ENCODE measurements at regions not wholly inside any gene's neighbourhood (a gene's known extent, or its start where the extent isn't known, plus 50 kb on each side); places are given as distances from the start of the nearest gene placed in this dataset.
"Not testable (repeated sequence)": the region's sequence is repeated elsewhere in the genome, so short reads cannot be mapped to it uniquely, and the experiment has no call there.

DNA sequence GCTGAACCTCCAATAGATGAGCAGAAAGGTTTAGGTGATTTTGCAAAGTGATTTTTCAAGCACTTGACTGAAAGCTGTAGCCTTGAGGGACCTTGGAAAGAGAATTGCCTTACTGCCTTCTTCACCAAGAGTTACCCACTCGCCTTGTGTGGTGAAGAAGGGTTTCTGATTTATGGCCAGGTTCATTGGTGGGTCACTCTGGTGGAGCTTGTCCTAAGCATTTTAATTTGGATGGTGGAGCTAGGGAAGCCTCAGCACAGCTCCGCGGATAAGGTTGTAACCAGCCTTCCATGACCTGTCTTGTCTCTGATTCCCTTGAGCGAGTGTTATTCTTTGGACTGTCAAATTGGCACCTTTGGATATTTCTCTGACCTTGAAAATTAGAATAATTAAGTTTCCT is 226.4 kb downstream of the FAT3 start:
- Mint-ChIP-seq H3K9me3 (peaks cover 6% of the 10 kb centered on the region), H3K27me3 (no peaks in the 10 kb centered on the region), H3K36me3 (ENCODE audit: insufficient read depth) (no peaks in the 10 kb centered on the region), H3K4me1 (no peaks in the 10 kb centered on the region), H3K27ac (ENCODE audit: low read depth) (no peak overlapping the region), H3K4me3 (no peak overlapping the region)
- ATAC-seq (replicated peaks; ENCODE audit: extremely low read depth, poor library complexity, severe bottlenecking) (no peak), DNase-seq (ENCODE audit: low spot score in 2 of 2) (no peak)

- DNase-seq (ENCODE audit: low spot score in 2 of 2) (no peak), ATAC-seq (replicated peaks; ENCODE audit: extremely low read depth, poor library complexity, severe bottlenecking) (no peak)
- Mint-ChIP-seq H3K9me3 (peaks cover 6% of the 10 kb centered on the region), H3K4me1 (no peaks in the 10 kb centered on the region), H3K27me3 (no peaks in the 10 kb centered on the region), H3K27ac (ENCODE audit: low read depth) (no peak overlapping the region), H3K36me3 (ENCODE audit: insufficient read depth) (no peaks in the 10 kb centered on the region), H3K4me3 (no peak overlapping the region)
These were observed 228.4 kb downstream of the FAT3 start for GRCh38 chr11:92453055-92453454.

DNA sequence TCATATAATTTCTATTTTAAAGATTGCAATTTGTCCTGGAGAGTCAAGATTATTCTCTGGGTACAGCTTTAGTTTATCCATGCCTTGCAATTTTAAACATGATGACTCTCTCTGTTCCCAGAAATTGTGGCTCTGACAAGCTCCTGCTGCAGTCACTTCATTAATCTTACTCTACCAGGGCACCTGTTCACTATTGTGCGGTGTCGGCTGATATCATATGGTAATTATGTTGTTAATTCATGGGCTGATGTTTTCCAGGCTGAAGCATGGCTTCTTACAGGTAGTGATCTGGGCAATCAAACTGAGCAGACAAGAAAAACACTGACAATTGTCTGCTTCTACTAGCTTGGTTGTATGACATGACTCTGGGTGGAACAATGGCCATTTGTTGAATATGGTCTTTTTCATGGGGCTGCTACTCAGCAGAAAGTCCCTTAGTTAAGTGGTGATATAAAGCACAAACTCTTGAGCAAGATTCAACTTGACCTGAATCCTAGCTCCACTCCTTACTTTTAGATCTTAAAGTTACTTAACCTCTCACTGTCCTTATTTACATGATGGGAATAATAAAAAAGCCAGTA is 230.7 kb downstream of the FAT3 start:
- Mint-ChIP-seq H3K9me3 (peaks cover 12% of the 10 kb centered on the region), H3K4me1 (no peaks in the 10 kb centered on the region), H3K4me3 (no peak overlapping the region), H3K36me3 (ENCODE audit: insufficient read depth) (no peaks in the 10 kb centered on the region), H3K27ac (ENCODE audit: low read depth) (no peak overlapping the region), H3K27me3 (no peaks in the 10 kb centered on the region)
- ATAC-seq (replicated peaks; ENCODE audit: extremely low read depth, poor library complexity, severe bottlenecking) (no peak), DNase-seq (ENCODE audit: low spot score in 2 of 2) (no peak)

GRCh38 chr11:92457250-92457649 is 232.6 kb downstream of the FAT3 start:
- no peak for DNase-seq (ENCODE audit: low spot score in 2 of 2)
- Mint-ChIP-seq H3K36me3 (ENCODE audit: insufficient read depth) (no peaks in the 10 kb centered on the region), H3K4me1 (no peaks in the 10 kb centered on the region), H3K27me3 (no peaks in the 10 kb centered on the region), H3K27ac (ENCODE audit: low read depth) (no peak overlapping the region), H3K9me3 (peaks cover 8% of the 10 kb centered on the region), H3K4me3 (no peak overlapping the region)
- ATAC-seq (replicated peaks; ENCODE audit: extremely low read depth, poor library complexity, severe bottlenecking): no peak

GRCh38 chr11:92458486-92458885 is 233.9 kb downstream of the FAT3 start:
- Mint-ChIP-seq H3K4me3 (no peak overlapping the region), H3K9me3 (peaks cover 6% of the 10 kb centered on the region), H3K27me3 (no peaks in the 10 kb centered on the region), H3K4me1 (no peaks in the 10 kb centered on the region), H3K27ac (ENCODE audit: low read depth) (no peak overlapping the region), H3K36me3 (ENCODE audit: insufficient read depth) (no peaks in the 10 kb centered on the region)
- no peak for ATAC-seq (replicated peaks; ENCODE audit: extremely low read depth, poor library complexity, severe bottlenecking)
- no peak for DNase-seq (ENCODE audit: low spot score in 2 of 2)

DNA sequence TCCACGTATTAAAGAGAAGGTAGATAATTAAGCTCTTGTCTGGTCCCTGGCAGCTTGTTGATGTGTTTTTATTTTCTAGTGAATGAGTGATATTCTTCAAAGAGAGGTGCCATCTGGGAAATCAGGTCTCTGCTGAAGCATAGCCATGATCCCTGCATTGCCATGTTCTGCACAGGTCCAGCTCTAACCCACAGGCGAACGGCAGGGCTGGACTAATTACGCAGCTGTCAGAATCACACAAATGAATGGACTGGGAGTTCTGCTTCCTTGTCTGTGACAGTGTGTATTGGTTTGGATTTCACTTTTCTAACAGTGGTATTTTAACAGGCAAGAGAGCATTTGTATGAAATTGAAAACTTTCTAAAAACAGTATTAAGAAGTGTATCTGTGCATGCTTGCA is 235.6 kb downstream of the FAT3 start:
- Mint-ChIP-seq H3K27ac (ENCODE audit: low read depth) (no peak overlapping the region), H3K36me3 (ENCODE audit: insufficient read depth) (no peaks in the 10 kb centered on the region)
- ATAC-seq (replicated peaks; ENCODE audit: extremely low read depth, poor library complexity, severe bottlenecking): no peak

DNA sequence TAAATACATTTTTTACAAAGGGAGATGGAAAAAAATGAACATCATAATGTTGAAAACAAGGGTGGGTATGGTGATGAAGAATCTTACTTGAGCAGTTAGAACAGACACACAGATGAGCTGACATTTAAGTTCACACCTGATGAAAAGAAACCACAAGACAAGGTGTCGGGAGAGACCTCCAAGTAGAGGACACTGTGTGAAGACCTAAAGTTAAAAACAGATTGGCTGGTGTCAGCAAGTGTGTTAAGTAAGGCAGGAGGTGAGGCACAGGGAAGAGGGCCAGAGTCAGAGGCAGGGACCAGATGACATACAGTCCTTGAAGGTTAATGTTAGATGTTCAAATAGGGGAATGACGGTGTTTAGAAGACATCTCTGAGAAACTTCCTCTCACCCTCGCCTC is 236.8 kb downstream of the FAT3 start:
- Mint-ChIP-seq H3K4me3 (no peak overlapping the region), H3K27ac (ENCODE audit: low read depth) (no peak overlapping the region), H3K27me3 (no peaks in the 10 kb centered on the region), H3K36me3 (ENCODE audit: insufficient read depth) (no peaks in the 10 kb centered on the region), H3K4me1 (no peaks in the 10 kb centered on the region), H3K9me3 (peaks cover 14% of the 10 kb centered on the region)
- ATAC-seq (replicated peaks; ENCODE audit: extremely low read depth, poor library complexity, severe bottlenecking): no peak
- DNase-seq (ENCODE audit: low spot score in 2 of 2): no peak

More for the DNA sequence above, 235.6 kb downstream of the FAT3 start:
- H3K4me1 Mint-ChIP-seq: no peaks in the 10 kb centered on the region
- peaks cover 14% of the 10 kb centered on the region for H3K9me3 Mint-ChIP-seq
- H3K27me3 Mint-ChIP-seq: no peaks in the 10 kb centered on the region
- no peak for DNase-seq (ENCODE audit: low spot score in 2 of 2)
- no peak overlapping the region for H3K4me3 Mint-ChIP-seq

- no peak overlapping the region for H3K4me3 Mint-ChIP-seq
- H3K36me3 Mint-ChIP-seq (ENCODE audit: insufficient read depth): no peaks in the 10 kb centered on the region
- H3K27me3 Mint-ChIP-seq: no peaks in the 10 kb centered on the region
- ATAC-seq (replicated peaks; ENCODE audit: extremely low read depth, poor library complexity, severe bottlenecking): no peak
- H3K9me3 Mint-ChIP-seq: peaks cover 23% of the 10 kb centered on the region
- no peak overlapping the region for H3K27ac Mint-ChIP-seq (ENCODE audit: low read depth)
- no peaks in the 10 kb centered on the region for H3K4me1 Mint-ChIP-seq
- DNase-seq (ENCODE audit: low spot score in 2 of 2): no peak
These were observed 238.2 kb downstream of the FAT3 start for GRCh38 chr11:92462821-92463220.

- ATAC-seq (replicated peaks; ENCODE audit: extremely low read depth, poor library complexity, severe bottlenecking): no peak
- H3K36me3 Mint-ChIP-seq (ENCODE audit: insufficient read depth): no peaks in the 10 kb centered on the region
- H3K4me1 Mint-ChIP-seq: no peaks in the 10 kb centered on the region
- DNase-seq (ENCODE audit: low spot score in 2 of 2): no peak
- no peak overlapping the region for H3K27ac Mint-ChIP-seq (ENCODE audit: low read depth)
- H3K27me3 Mint-ChIP-seq: no peaks in the 10 kb centered on the region
- peaks cover 18% of the 10 kb centered on the region for H3K9me3 Mint-ChIP-seq
- no peak overlapping the region for H3K4me3 Mint-ChIP-seq
These were observed 240.2 kb downstream of the FAT3 start for GRCh38 chr11:92464822-92465221.

DNA sequence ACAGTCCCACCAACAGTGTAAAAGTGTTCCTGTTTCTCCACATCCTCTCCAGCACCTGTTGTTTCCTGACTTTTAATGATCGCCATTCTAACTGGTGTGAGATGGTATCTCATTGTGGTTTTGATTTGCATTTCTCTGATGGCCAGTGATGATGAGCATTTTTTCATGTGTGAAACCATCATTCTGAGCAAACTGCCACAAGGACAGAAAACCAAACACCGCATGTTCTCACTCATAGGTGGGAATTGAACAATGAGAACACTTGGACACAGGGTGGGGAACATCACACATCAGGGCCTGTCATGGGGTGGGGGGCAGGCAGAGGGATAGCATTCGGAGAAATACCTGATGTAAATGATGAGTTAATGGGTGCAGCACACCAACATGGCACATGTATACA is 240.8 kb downstream of the FAT3 start:
- not testable (repeated sequence) for H3K36me3 Mint-ChIP-seq (ENCODE audit: insufficient read depth); ATAC-seq (replicated peaks; ENCODE audit: extremely low read depth, poor library complexity, severe bottlenecking); H3K4me3 Mint-ChIP-seq; H3K4me1 Mint-ChIP-seq; DNase-seq (ENCODE audit: low spot score in 2 of 2); H3K27ac Mint-ChIP-seq (ENCODE audit: low read depth); H3K27me3 Mint-ChIP-seq
- peaks cover 18% of the 10 kb centered on the region for H3K9me3 Mint-ChIP-seq

DNA sequence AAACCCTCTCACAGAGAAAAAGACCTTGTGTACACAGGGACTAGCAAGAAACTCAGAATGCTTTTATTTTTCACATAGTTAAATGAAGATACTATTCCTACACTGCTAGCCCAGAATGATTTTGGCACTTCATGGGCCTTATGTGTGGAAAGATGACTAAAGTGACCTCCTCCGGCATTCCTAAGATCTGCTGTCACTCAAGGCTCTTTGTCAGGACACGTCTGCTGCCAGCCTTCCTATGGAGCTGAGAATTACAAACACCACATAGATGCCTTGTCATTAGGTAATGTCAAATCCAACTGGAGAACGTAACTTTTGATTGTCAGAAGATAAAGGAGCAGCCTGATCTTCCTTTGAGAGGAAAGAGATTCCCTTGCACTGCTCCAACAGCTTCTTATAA is 249.1 kb downstream of the FAT3 start:
- Mint-ChIP-seq H3K27me3 (no peaks in the 10 kb centered on the region), H3K4me1 (no peaks in the 10 kb centered on the region), H3K4me3 (no peak overlapping the region), H3K36me3 (ENCODE audit: insufficient read depth) (no peaks in the 10 kb centered on the region), H3K27ac (ENCODE audit: low read depth) (no peak overlapping the region), H3K9me3 (peaks cover 6% of the 10 kb centered on the region)
- ATAC-seq (replicated peaks; ENCODE audit: extremely low read depth, poor library complexity, severe bottlenecking) (no peak), DNase-seq (ENCODE audit: low spot score in 2 of 2) (no peak)

- Mint-ChIP-seq H3K4me1 (no peaks in the 10 kb centered on the region), H3K36me3 (ENCODE audit: insufficient read depth) (no peaks in the 10 kb centered on the region), H3K9me3 (peaks cover 12% of the 10 kb centered on the region), H3K27me3 (no peaks in the 10 kb centered on the region), H3K4me3 (no peak overlapping the region), H3K27ac (ENCODE audit: low read depth) (no peak overlapping the region)
- DNase-seq (ENCODE audit: low spot score in 2 of 2): no peak
- ATAC-seq (replicated peaks; ENCODE audit: extremely low read depth, poor library complexity, severe bottlenecking): no peak
These were observed 250.7 kb downstream of the FAT3 start for GRCh38 chr11:92475316-92475715.

DNA sequence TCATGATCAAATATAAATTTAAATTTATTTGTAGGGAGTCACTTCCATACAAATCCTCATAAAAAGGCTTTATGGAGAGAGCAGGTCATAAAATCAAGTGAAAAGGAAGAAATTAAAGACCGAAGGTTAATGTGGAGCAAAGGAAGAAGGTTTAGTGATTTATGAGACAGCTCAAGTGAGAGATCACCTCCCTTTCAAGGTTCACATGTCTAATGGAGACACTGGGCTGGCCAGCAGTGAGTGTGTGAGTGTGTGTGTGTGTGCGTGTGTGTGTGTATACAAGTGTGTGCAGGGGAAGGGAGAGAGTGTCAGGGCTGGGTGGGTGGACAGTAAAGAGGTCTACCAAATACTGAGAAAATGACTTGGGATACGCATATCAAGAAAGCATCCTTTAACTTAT is 251.2 kb downstream of the FAT3 start:
- Mint-ChIP-seq H3K27ac (ENCODE audit: low read depth) (no peak overlapping the region), H3K27me3 (no peaks in the 10 kb centered on the region), H3K4me3 (no peak overlapping the region), H3K9me3 (peaks cover 12% of the 10 kb centered on the region), H3K36me3 (ENCODE audit: insufficient read depth) (no peaks in the 10 kb centered on the region), H3K4me1 (no peaks in the 10 kb centered on the region)
- ATAC-seq (replicated peaks; ENCODE audit: extremely low read depth, poor library complexity, severe bottlenecking) (no peak), DNase-seq (ENCODE audit: low spot score in 2 of 2) (no peak)

DNA sequence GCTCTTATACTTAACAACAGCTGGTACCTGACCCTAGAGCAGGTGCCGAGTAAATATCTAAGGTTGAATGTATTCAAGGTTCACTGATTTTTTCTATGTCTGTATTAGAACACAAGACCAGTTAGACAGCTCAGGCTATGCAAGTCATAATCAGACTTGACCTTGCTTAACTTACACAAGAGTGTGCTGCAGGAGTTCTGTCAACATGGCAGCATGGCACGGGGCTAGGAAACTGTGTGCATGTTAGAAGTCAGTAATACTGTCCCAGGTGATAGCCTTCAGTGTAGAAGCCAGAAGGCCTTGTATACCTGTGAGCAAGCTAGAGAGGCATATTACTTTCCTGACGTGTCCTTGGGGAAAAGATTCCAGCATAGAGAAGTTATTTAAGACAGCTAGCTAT is 253.1 kb downstream of the FAT3 start:
- no peaks in the 10 kb centered on the region for H3K27me3 Mint-ChIP-seq
- H3K4me1 Mint-ChIP-seq: no peaks in the 10 kb centered on the region
- DNase-seq (ENCODE audit: low spot score in 2 of 2) (no peak), ATAC-seq (replicated peaks; ENCODE audit: extremely low read depth, poor library complexity, severe bottlenecking) (no peak)
- no peak overlapping the region for H3K27ac Mint-ChIP-seq (ENCODE audit: low read depth)
- no peaks in the 10 kb centered on the region for H3K36me3 Mint-ChIP-seq (ENCODE audit: insufficient read depth)
- no peak overlapping the region for H3K4me3 Mint-ChIP-seq
- H3K9me3 Mint-ChIP-seq: peaks cover 15% of the 10 kb centered on the region

Data from central memory CD8-positive, alpha-beta T cell (primary cell).